ENCODE measurements at regions not wholly inside any gene's neighbourhood (a gene's known extent, or its start where the extent isn't known, plus 50 kb on each side); places are given as distances from the start of the nearest gene placed in this dataset.
"Not testable (repeated sequence)": the region's sequence is repeated elsewhere in the genome, so short reads cannot be mapped to it uniquely, and the experiment has no call there.

DNA sequence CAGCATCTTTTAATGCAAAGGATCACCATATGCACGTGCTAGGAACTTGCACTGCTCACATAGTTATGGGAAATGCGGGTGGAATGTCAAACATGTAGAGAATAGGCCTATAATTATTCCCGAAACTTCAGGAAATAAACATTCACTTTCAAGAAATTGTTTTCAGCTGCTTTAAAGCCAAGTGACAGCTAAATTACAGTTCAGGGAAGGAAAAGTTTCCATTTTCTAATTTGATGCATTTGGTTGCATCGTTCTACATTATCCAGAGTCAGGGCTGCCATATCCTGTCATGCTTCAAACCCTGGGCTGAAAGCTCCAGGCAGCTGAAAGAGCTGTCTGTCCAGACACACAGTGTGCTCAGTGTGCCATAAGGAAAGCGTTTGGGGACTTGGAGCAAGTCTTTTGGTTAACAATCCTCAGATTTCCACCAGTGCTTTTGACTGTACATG, 518.1 kb downstream of the CSNK1G3 start:
- intact Hi-C loops (cut with DNase I) = no loop called here
- Histone ChIP-seq H3K4me1 (ENCODE audit: control insufficient read depth in 1 of 2, insufficient read depth in 2 of 2, low read length in 2 of 2) (no peaks in the 10 kb centered on the region), H3K27ac (ENCODE audit: low read depth in 1 of 2, low read length in 2 of 2) (no peak overlapping the region), H3K9me3 (ENCODE audit: control insufficient read depth, low read length) (no peaks in the 10 kb centered on the region), H3K4me3 (ENCODE audit: low read length in 2 of 2) (no peak overlapping the region), H3K36me3 (ENCODE audit: control insufficient read depth in 1 of 2, insufficient read depth in 2 of 2, low read length in 1 of 2) (no peaks in the 10 kb centered on the region), H3K27me3 (ENCODE audit: control insufficient read depth in 1 of 2, insufficient read depth in 2 of 2, low read length in 1 of 2) (no peaks in the 10 kb centered on the region)
- ATAC-seq (ENCODE audit: low FRiP score) (no peak), DNase-seq (no peak)
- 75% methylated on average over 5 of the region's 5 CpGs for WGBS, 2 donors

DNA sequence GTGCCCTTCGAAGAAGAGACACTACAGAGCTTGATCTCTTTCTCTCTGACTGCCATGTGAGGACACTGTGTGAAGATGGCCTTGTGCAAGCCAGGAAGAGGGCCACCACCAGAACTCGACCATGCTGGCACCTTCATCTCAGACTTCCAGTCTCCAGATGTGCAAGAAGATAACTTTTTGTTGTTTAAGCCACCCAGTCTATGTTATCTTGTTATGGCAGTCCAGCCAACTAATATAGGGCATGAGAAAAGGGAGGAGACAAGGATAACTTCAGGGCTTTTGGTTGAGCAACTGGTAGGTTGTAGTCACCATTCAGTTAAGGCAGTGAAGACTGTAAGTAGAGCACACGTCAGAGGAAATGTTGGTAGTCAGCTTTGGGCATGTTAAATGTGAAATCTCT, 515.5 kb downstream of the CSNK1G3 start:
- ATAC-seq (ENCODE audit: low FRiP score) = no peak
- H3K9me3 ChIP-seq (ENCODE audit: control insufficient read depth, low read length) = no peaks in the 10 kb centered on the region
- 91% methylated on average over 3 of the region's 3 CpGs for WGBS, 2 donors
- H3K27me3 ChIP-seq (ENCODE audit: control insufficient read depth in 1 of 2, insufficient read depth in 2 of 2, low read length in 1 of 2) = no peaks in the 10 kb centered on the region
- H3K4me1 ChIP-seq (ENCODE audit: control insufficient read depth in 1 of 2, insufficient read depth in 2 of 2, low read length in 2 of 2) = no peaks in the 10 kb centered on the region
- H3K36me3 ChIP-seq (ENCODE audit: control insufficient read depth in 1 of 2, insufficient read depth in 2 of 2, low read length in 1 of 2) = no peaks in the 10 kb centered on the region
- intact Hi-C loops (cut with DNase I) = no loop called here
- no peak overlapping the region for H3K27ac ChIP-seq (ENCODE audit: low read depth in 1 of 2, low read length in 2 of 2)
- H3K4me3 ChIP-seq (ENCODE audit: low read length in 2 of 2) = no peak overlapping the region
- no peak for DNase-seq

DNA sequence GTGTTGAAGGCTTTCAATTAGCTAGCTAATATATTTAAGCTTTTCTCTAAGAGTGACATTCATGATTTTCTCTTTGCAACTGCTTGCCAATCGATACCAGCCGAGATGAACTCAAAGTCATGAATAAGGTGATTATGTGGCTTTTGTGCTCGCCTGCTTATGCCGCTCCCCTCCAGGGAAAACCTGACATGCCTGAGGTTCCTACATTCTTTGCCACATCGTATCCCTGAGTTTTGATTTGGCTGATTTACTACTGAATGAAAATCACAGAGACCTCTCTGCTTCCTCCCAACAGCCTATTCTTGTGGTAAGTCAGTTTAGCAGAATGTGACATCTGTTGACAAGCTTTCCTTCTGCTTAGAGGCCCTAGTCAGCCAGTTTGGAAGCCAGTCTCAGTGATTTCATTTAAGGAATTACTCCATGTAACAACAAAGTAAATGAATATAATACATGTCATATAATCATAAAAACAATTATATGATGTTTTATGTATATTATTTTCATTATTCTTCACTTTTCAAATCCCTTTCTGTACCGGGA, 513.4 kb downstream of the CSNK1G3 start:
- WGBS, 2 donors = 89 to 90% methylated on average over 6 of the region's 6 CpGs
- Histone ChIP-seq H3K9me3 (ENCODE audit: control insufficient read depth, low read length) (no peaks in the 10 kb centered on the region), H3K4me1 (ENCODE audit: control insufficient read depth in 1 of 2, insufficient read depth in 2 of 2, low read length in 2 of 2) (no peaks in the 10 kb centered on the region), H3K27me3 (ENCODE audit: control insufficient read depth in 1 of 2, insufficient read depth in 2 of 2, low read length in 1 of 2) (no peaks in the 10 kb centered on the region), H3K36me3 (ENCODE audit: control insufficient read depth in 1 of 2, insufficient read depth in 2 of 2, low read length in 1 of 2) (no peaks in the 10 kb centered on the region), H3K27ac (ENCODE audit: low read depth in 1 of 2, low read length in 2 of 2) (no peak overlapping the region), H3K4me3 (ENCODE audit: low read length in 2 of 2) (no peak overlapping the region)
- intact Hi-C loops (cut with DNase I) = no loop called here
- no peak for DNase-seq
- ATAC-seq (ENCODE audit: low FRiP score) = no peak

DNA sequence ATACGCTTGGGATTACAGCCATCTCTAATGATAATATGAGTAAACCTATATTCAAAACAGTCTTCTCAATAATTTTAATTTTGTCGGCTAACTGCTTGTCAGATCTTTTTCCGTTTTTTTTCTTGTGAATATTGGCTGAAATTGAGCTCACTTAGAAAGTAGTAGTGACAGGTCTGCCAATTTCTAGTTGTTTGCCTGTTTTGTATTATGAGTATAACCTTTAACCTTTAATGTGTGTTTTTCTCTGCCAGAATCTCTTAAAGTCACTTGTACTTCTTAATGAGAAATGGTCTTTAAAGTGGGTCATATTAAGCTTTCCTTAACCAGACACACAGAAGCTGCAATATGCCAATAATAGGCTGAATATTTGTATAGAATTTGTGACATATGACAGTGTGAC, 511.0 kb downstream of the CSNK1G3 start:
- H3K9me3 ChIP-seq (ENCODE audit: control insufficient read depth, low read length) = no peaks in the 10 kb centered on the region
- H3K27me3 ChIP-seq (ENCODE audit: control insufficient read depth in 1 of 2, insufficient read depth in 2 of 2, low read length in 1 of 2) = no peaks in the 10 kb centered on the region
- WGBS, 2 donors = 91 to 92% methylated on average over 3 of the region's 3 CpGs
- no peak overlapping the region for H3K27ac ChIP-seq (ENCODE audit: low read depth in 1 of 2, low read length in 2 of 2)
- no peaks in the 10 kb centered on the region for H3K36me3 ChIP-seq (ENCODE audit: control insufficient read depth in 1 of 2, insufficient read depth in 2 of 2, low read length in 1 of 2)
- H3K4me3 ChIP-seq (ENCODE audit: low read length in 2 of 2) = no peak overlapping the region
- H3K4me1 ChIP-seq (ENCODE audit: control insufficient read depth in 1 of 2, insufficient read depth in 2 of 2, low read length in 2 of 2) = no peaks in the 10 kb centered on the region
- intact Hi-C loops (cut with DNase I) = no loop called here
- DNase-seq (no peak), ATAC-seq (ENCODE audit: low FRiP score) (no peak)

DNA sequence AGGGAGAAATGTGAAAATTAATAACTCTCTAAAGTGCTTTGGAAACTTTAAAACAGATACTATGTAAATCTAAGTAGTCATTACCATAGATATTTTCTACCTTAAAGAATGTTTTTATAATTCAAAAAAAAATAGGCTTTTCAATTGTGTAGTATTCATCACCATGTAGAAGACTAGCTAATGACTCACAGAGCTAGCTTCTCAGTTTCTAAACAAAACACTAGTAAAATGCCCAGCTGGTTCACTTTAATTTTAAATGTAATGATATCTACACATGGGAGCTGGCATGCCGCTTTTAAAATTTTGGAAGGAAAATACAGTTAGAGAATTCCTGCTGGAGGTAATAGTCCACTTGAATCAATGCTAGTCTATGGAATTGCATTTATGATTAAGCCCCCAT, 509.8 kb downstream of the CSNK1G3 start:
- H3K9me3 ChIP-seq (ENCODE audit: control insufficient read depth, low read length) = no peaks in the 10 kb centered on the region
- no peak for DNase-seq
- H3K27ac ChIP-seq (ENCODE audit: low read depth in 1 of 2, low read length in 2 of 2) = no peak overlapping the region
- no peaks in the 10 kb centered on the region for H3K4me1 ChIP-seq (ENCODE audit: control insufficient read depth in 1 of 2, insufficient read depth in 2 of 2, low read length in 2 of 2)
- intact Hi-C loops (cut with DNase I) = no loop called here
- H3K27me3 ChIP-seq (ENCODE audit: control insufficient read depth in 1 of 2, insufficient read depth in 2 of 2, low read length in 1 of 2) = no peaks in the 10 kb centered on the region
- no peak overlapping the region for H3K4me3 ChIP-seq (ENCODE audit: low read length in 2 of 2)
- no peaks in the 10 kb centered on the region for H3K36me3 ChIP-seq (ENCODE audit: control insufficient read depth in 1 of 2, insufficient read depth in 2 of 2, low read length in 1 of 2)
- no peak for ATAC-seq (ENCODE audit: low FRiP score)
- WGBS, 2 donors = 52 to 74% methylated on average over 1 of the region's 1 CpG

DNA sequence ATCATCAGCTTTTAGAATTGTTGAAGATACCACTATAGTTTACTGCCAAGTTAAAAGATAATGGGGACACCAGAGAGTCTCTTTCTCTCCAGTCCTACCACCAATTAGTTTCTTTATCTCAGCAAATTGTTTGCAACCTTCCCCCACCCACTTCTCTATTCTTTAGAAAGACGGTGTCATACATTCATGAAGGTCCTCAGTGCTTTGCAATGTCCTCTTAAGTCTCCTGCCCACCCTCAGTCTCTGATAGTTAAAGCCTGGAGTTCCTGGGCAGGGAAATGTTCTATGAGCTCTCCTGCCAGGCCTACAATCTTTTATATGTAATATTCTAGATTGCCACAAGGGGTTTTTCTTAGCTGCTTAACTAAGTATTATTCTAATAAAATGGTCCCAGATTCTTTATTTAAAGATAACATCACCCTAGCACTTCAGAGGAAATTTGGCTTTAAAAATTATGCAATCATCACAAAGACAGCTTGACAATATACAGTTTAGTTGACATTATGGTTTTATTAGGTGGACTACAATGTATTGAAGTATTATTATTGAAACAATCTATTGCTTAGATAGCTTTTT, 509.2 kb downstream of the CSNK1G3 start:
- Histone ChIP-seq H3K27me3 (ENCODE audit: control insufficient read depth in 1 of 2, insufficient read depth in 2 of 2, low read length in 1 of 2) (no peaks in the 10 kb centered on the region), H3K4me1 (ENCODE audit: control insufficient read depth in 1 of 2, insufficient read depth in 2 of 2, low read length in 2 of 2) (no peaks in the 10 kb centered on the region), H3K36me3 (ENCODE audit: control insufficient read depth in 1 of 2, insufficient read depth in 2 of 2, low read length in 1 of 2) (no peaks in the 10 kb centered on the region), H3K4me3 (ENCODE audit: low read length in 2 of 2) (no peak overlapping the region), H3K9me3 (ENCODE audit: control insufficient read depth, low read length) (no peaks in the 10 kb centered on the region), H3K27ac (ENCODE audit: low read depth in 1 of 2, low read length in 2 of 2) (no peak overlapping the region)
- intact Hi-C loops (cut with DNase I) = no loop called here
- WGBS, 2 donors = 95 to 97% methylated on average over 1 of the region's 1 CpG
- DNase-seq = no peak
- ATAC-seq (ENCODE audit: low FRiP score) = no peak

DNA sequence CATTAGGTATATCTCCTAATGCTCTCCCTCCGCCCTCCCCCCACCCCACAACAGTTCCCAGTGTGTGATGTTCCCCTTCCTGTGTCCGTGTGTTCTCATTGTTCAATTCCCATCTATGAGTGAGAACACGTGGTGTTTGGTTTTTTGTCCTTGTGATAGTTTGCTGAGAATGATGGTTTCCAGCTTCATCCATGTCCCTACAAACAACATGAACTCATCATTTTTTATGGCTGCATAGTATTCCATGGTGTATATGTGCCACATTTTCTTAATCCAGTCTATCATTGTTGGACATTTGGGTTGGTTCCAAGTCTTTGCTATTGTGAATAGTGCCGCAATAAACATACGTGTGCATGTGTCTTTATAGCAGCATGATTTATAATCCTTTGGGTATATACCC, 505.3 kb downstream of the CSNK1G3 start:
- WGBS, 2 donors = 89 to 91% methylated on average over 3 of the region's 5 CpGs
- H3K4me1 ChIP-seq (ENCODE audit: control insufficient read depth in 1 of 2, insufficient read depth in 2 of 2, low read length in 2 of 2); intact Hi-C loops (cut with DNase I): not testable (repeated sequence)

DNA sequence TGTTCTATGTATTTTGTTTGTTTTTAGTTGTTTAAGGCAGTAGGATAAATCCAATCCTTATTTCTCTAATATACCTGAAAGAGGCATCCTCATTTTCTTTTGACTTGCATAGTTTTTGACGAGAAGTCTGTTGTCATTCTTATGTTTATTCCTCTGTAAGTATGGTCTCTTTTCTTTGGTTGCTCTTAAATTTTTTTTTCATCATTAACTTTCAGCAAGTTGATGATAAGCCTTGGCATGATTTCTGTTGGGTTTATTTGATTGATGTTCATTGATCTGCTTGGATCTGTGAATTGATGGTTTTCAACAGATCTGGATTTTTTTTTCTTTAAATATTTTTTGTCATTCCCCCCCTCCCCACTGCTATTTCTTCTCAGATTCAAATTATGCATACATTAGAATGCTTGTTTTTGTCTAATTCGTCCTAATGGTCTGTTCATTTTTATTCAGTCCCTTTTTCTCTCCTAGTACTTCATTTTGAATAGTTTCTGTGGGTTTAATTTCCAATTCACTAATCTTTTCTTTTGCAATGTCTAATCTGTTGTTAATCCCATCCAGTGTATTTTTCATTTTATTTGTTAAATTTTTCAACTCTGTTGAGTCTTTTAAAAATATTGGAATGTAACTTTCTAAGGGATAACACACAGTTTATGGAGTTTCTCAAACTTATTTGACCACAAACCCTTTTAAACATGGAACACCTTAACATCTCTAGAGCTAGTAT, 495.9 kb downstream of the CSNK1G3 start:
- no peak for ATAC-seq (ENCODE audit: low FRiP score)
- H3K27ac ChIP-seq (ENCODE audit: low read depth in 1 of 2, low read length in 2 of 2) = no peak overlapping the region
- DNase-seq = no peak
- 80 to 90% methylated on average over 2 of the region's 2 CpGs for WGBS, 2 donors
- peaks cover 0 to 3% of the 10 kb centered on the region in 2 donors for H3K27me3 ChIP-seq (ENCODE audit: control insufficient read depth in 1 of 2, insufficient read depth in 2 of 2, low read length in 1 of 2)
- H3K36me3 ChIP-seq (ENCODE audit: control insufficient read depth in 1 of 2, insufficient read depth in 2 of 2, low read length in 1 of 2) = no peaks in the 10 kb centered on the region
- H3K4me3 ChIP-seq (ENCODE audit: low read length in 2 of 2) = no peak overlapping the region
- peaks cover 2% of the 10 kb centered on the region for H3K9me3 ChIP-seq (ENCODE audit: control insufficient read depth, low read length)
- intact Hi-C loops (cut with DNase I) = no loop called here
- H3K4me1 ChIP-seq (ENCODE audit: control insufficient read depth in 1 of 2, insufficient read depth in 2 of 2, low read length in 2 of 2) = no peaks in the 10 kb centered on the region

More for the DNA sequence above, 505.3 kb downstream of the CSNK1G3 start:
- not testable (repeated sequence) for ATAC-seq (ENCODE audit: low FRiP score); H3K4me3 ChIP-seq (ENCODE audit: low read length in 2 of 2); H3K36me3 ChIP-seq (ENCODE audit: control insufficient read depth in 1 of 2, insufficient read depth in 2 of 2, low read length in 1 of 2); H3K27ac ChIP-seq (ENCODE audit: low read depth in 1 of 2, low read length in 2 of 2); H3K9me3 ChIP-seq (ENCODE audit: control insufficient read depth, low read length); DNase-seq; H3K27me3 ChIP-seq (ENCODE audit: control insufficient read depth in 1 of 2, insufficient read depth in 2 of 2, low read length in 1 of 2)

DNA sequence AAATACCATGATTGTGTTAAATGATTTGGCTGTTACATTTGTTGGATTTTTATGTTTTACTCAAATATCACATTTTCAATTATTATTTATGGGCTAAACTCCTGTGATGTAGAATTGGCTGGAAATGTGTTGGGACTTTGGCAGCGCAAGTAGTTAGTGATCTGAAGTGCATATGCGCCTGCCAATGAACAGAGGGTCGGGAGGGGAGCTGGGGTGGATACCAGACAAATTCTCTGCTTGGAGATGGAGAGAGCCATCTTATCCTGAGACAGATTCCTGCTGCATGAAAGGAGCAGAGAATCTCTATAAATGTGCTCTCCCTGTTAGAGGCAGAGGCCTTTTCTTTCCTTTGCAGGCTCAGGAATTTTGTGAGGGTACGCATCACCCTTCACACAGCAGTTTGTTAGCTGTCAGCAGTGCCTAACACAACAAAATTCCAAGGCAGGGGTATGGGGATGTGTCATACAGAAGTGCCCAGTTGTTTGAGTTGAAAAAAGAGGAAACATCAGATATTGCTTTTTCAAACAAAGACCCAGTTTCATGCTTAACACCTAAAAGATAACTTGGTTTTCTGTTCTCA, 489.1 kb downstream of the CSNK1G3 start:
- Histone ChIP-seq H3K9me3 (ENCODE audit: control insufficient read depth, low read length) (no peaks in the 10 kb centered on the region), H3K27ac (ENCODE audit: low read depth in 1 of 2, low read length in 2 of 2) (no peak overlapping the region), H3K4me3 (ENCODE audit: low read length in 2 of 2) (no peak overlapping the region), H3K27me3 (ENCODE audit: control insufficient read depth in 1 of 2, insufficient read depth in 2 of 2, low read length in 1 of 2) (no peaks in the 10 kb centered on the region), H3K36me3 (ENCODE audit: control insufficient read depth in 1 of 2, insufficient read depth in 2 of 2, low read length in 1 of 2) (no peaks in the 10 kb centered on the region), H3K4me1 (ENCODE audit: control insufficient read depth in 1 of 2, insufficient read depth in 2 of 2, low read length in 2 of 2) (no peaks in the 10 kb centered on the region)
- intact Hi-C loops (cut with DNase I) = no loop called here
- WGBS, 2 donors = 66 to 73% methylated on average over 4 of the region's 4 CpGs
- DNase-seq (no peak), ATAC-seq (ENCODE audit: low FRiP score) (no peak)
